HepG2 (cell line): ENCODE measurements at regions not wholly inside any gene's neighbourhood (a gene's known extent, or its start where the extent isn't known, plus 50 kb on each side); places are given as distances from the start of the nearest gene placed in this dataset.

ENCODE experiments used
- ARID2 ChIP-seq: sonication (generic); formaldehyde crosslinking; IDR thresholded peaks from 2 replicates; pipeline ENCODE4 v1.8.1; 2022; ENCODE audit warnings: mild to moderate bottlenecking, missing genetic modification reagents, borderline replicate concordance
- PRDM10 ChIP-seq: sonication (generic); formaldehyde crosslinking; IDR thresholded peaks from 2 replicates; pipeline ENCODE4 v1.4.0; 2020; ENCODE audit warnings: low read depth, missing genetic modification reagents

DNA sequence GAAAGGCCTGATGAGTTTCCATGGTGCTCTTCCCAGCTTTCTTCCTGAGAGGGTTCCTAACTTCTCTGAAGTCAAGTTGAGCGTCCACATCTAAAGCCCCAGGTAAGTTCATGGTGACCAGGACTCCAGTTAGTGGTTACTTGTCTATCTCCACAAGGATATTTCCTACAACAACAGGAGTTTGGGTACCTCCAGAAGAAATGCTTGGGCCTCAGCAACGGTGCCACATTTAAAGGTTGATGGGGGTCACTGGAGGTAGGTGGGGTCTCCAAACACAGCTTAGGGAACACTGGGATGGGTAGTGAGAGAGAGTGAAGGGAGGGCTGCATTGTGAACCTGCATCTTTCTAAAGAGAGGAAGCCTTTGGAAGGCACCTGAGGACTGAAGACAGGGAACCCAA lies 123.4 kb downstream of the BOD1 start:
- TF ChIP-seq ARID2 (CRISPR knock-in tag), result no peak
- TF ChIP-seq PRDM10 (CRISPR knock-in tag), result no peak
